Thyroid gland (tissue), 4 donors: ENCODE measurements at regions not wholly inside any gene's neighbourhood (a gene's known extent, or its start where the extent isn't known, plus 50 kb on each side); places are given as distances from the start of the nearest gene placed in this dataset.

Experiments
- DNase-seq, 2 donors: peaks; one replicate each; pipeline ENCODE4 v3.0.0-alpha.2; 2019
- H3K27ac ChIP-seq, 3 donors: fragments of 200-600 bp; sonication (generic); 1 replicate in 2 of 3; 2 replicates in 1 of 3; pipeline ENCODE4 v1.5.1; 2016 to 2019; ENCODE audit warnings: mild to moderate bottlenecking in 1 of 3, moderate library complexity in 1 of 3
- H3K27me3 ChIP-seq: fragments of 200-600 bp; sonication (generic); one replicate; pipeline ENCODE4 v1.5.1; 2019
- H3K36me3 ChIP-seq, 2 donors: fragments of 200-600 bp; sonication (generic); one replicate each; pipeline ENCODE4 v1.5.1; 2016 to 2019
- H3K4me1 ChIP-seq, 2 donors: fragments of 200-600 bp; sonication (generic); one replicate each; pipeline ENCODE4 v1.5.1; 2017 to 2019
- H3K4me3 ChIP-seq, 3 donors: fragments of 200-600 bp; sonication (generic); replicated peaks in 1 of 3; 1 replicate in 2 of 3; 2 replicates in 1 of 3; pipeline ENCODE4 v1.5.1; 2016; ENCODE audit warnings: mild to moderate bottlenecking in 1 of 3
- H3K9me3 ChIP-seq: fragments of 200-600 bp; sonication (generic); one replicate; pipeline ENCODE4 v1.5.1; 2017
- POLR2A ChIP-seq, 2 donors: fragments of 450-650 bp; IDR thresholded peaks; one replicate each; pipeline ENCODE4 v1.6.1; 2017; ENCODE audit warnings: antibody characterized with exemption in 2 of 2, mild to moderate bottlenecking in 2 of 2, moderate library complexity in 1 of 2
- WGBS, 2 donors: methylation state at CpG; one replicate each; pipeline ENCODE4 v1.1.5; 2017; 5-methylcytosine and 5-hydroxymethylcytosine counted together
- intact Hi-C: fragments of 100-400 bp; cut with DNase I; formaldehyde crosslinking; loops from one replicate; pipeline ENCODE4 v1.15.1; 2023
- TF ChIP-seq, protein P1 (sequence below), 6 experiments: fragments of 200-600 bp in 3 of 6; fragments of 450-650 bp in 3 of 6; sonication (generic) in 3 of 6; IDR thresholded peaks; one replicate each; pipeline ENCODE4 v1.5.1; 2016 to 2019; ENCODE audit warnings: antibody characterized with exemption in 6 of 6, mild to moderate bottlenecking in 2 of 6, inconsistent platforms in 1 of 6, moderate library complexity in 1 of 6

DNA sequence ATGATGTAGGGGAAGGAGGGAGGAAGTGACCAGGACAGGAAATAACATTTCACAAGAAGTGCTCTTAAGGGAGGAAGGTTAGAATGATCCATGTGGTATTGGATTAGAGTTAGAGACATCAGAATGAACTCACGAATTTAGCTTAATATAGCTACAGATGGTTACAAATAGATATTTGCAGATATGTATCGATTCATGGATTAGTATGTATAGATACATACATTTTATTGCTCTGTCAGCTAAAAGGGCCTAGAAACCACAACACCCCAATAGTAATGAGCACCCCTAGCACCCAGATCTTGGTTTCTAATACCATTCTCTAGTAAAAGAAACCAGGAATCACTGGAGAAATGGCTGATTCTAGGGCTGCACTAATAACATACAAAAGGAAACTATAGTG is 59.6 kb upstream of the LTBP1 start:
- Histone ChIP-seq H3K4me3 (no peak overlapping the region), H3K27me3 (no peaks in the 10 kb centered on the region), H3K9me3 (no peaks in the 10 kb centered on the region), H3K4me1 (no peaks in the 10 kb centered on the region), H3K27ac (no peak overlapping the region), H3K36me3 (no peaks in the 10 kb centered on the region)
- no peak for DNase-seq
- no peak for TF ChIP-seq POLR2A (IDR thresholded peaks at IDR 0.05)
- TF ChIP-seq, protein P1, sequence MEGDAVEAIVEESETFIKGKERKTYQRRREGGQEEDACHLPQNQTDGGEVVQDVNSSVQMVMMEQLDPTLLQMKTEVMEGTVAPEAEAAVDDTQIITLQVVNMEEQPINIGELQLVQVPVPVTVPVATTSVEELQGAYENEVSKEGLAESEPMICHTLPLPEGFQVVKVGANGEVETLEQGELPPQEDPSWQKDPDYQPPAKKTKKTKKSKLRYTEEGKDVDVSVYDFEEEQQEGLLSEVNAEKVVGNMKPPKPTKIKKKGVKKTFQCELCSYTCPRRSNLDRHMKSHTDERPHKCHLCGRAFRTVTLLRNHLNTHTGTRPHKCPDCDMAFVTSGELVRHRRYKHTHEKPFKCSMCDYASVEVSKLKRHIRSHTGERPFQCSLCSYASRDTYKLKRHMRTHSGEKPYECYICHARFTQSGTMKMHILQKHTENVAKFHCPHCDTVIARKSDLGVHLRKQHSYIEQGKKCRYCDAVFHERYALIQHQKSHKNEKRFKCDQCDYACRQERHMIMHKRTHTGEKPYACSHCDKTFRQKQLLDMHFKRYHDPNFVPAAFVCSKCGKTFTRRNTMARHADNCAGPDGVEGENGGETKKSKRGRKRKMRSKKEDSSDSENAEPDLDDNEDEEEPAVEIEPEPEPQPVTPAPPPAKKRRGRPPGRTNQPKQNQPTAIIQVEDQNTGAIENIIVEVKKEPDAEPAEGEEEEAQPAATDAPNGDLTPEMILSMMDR (IDR thresholded peaks at IDR 0.05) = no peak
- intact Hi-C loops = no loop called here
- 89 to 90% methylated on average over 2 of the region's 2 CpGs for WGBS, 2 donors

DNA sequence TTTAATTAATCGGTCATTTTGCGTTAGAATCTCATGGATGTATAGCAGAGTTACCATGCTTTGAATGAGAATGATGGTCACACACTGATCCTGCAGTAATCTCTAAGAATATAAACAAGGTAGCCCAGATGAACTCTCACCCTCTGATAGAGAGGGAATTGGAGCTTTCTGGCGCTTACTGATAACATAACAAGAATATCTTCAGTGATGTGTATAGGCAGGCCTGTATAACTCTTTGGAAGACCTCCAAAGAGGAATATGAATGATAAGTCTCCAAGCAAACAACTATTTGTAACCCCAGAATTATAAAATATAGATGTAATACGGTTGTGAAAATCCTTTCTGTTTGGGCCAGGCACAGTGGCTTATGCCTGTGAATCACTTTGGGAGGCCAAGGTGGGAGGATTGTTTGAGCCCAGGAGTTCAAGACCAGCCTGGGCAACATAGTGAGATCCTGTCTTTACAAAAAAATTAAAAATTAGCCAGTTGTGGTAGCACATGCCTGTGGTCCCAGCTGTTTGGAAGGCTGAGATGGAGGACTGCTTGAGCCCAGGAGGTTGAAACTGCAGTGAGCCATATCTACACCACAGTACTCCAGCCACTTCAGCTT is 52.5 kb upstream of the LTBP1 start:
- no peak for DNase-seq
- no peaks in the 10 kb centered on the region for H3K4me1 ChIP-seq
- no peaks in the 10 kb centered on the region for H3K36me3 ChIP-seq
- TF ChIP-seq, protein P1 (IDR thresholded peaks at IDR 0.05) = no peak
- TF ChIP-seq POLR2A (IDR thresholded peaks at IDR 0.05) = no peak
- H3K4me3 ChIP-seq = no peak overlapping the region
- no peaks in the 10 kb centered on the region for H3K27me3 ChIP-seq
- no peaks in the 10 kb centered on the region for H3K9me3 ChIP-seq
- H3K27ac ChIP-seq = no peak overlapping the region
- WGBS, 2 donors = 90 to 93% methylated on average over 4 of the region's 4 CpGs
- intact Hi-C loops = no loop called here

DNA sequence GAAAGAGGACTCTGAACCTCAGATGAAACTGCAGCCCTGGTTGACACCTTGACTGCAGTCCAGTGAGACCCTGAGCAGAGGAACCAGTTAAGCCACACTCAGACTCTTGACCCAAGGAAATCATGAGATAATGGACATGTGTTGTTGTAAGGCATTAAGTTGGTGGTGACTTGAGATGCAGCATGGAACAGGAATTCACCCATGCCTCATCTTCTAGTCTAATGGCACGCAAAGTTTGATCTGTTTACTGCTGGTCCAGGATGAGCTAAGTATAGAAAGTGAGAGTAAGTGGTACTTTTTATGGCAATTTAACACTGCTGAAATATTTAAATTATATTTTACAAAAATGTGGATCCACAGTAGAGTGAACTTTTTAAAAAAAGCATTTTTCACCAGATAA is 51.3 kb upstream of the LTBP1 start:
- DNase-seq = no peak
- H3K9me3 ChIP-seq = no peaks in the 10 kb centered on the region
- no peaks in the 10 kb centered on the region for H3K27me3 ChIP-seq
- WGBS, 2 donors = 65 to 97% methylated on average over 1 of the region's 1 CpG
- TF ChIP-seq, protein P1 (IDR thresholded peaks at IDR 0.05) = no peak
- TF ChIP-seq POLR2A (IDR thresholded peaks at IDR 0.05) = no peak
- H3K4me3 ChIP-seq = no peak overlapping the region
- no peaks in the 10 kb centered on the region for H3K4me1 ChIP-seq
- intact Hi-C loops = no loop called here
- no peaks in the 10 kb centered on the region for H3K36me3 ChIP-seq
- no peak overlapping the region for H3K27ac ChIP-seq
